Body of pancreas (tissue), 4 donors: ENCODE measurements at regions not wholly inside any gene's neighbourhood (a gene's known extent, or its start where the extent isn't known, plus 50 kb on each side); places are given as distances from the start of the nearest gene placed in this dataset.
"Not testable (repeated sequence)": the region's sequence is repeated elsewhere in the genome, so short reads cannot be mapped to it uniquely, and the experiment has no call there.

Source experiments
- CTCF ChIP-seq, 7 experiments: fragments of 450-650 bp in 4 of 7; fragments of 200-600 bp in 3 of 7; sonication (generic) in 3 of 7; IDR thresholded peaks; one replicate each; pipeline ENCODE4 v1.5.1; 2016 to 2019; ENCODE audit warnings: antibody characterized with exemption in 7 of 7
- POLR2A ChIP-seq, 3 donors: fragments of 450-650 bp; IDR thresholded peaks; one replicate each; pipeline ENCODE4 v1.6.1; 2016; ENCODE audit warnings: antibody characterized with exemption in 3 of 3, mild to moderate bottlenecking in 2 of 3

GRCh38 chr15:101934506-101934905 is 122.5 kb downstream of the OR4F15 start:
- not testable (repeated sequence) for TF ChIP-seq CTCF, POLR2A (IDR thresholded peaks at IDR 0.05)
